GM18508 (cell line): ENCODE measurements at regions not wholly inside any gene's neighbourhood (a gene's known extent, or its start where the extent isn't known, plus 50 kb on each side); places are given as distances from the start of the nearest gene placed in this dataset.

Experiments
- ATAC-seq: cut with Tn5 transposase; IDR thresholded peaks from one replicate; pipeline ENCODE4 v1.9.1; 2021; ENCODE audit warnings: moderate number of reproducible peaks; ENCODE audit not compliant: insufficient read depth, unreplicated experiment

GRCh38 chr12:43102546-43103264, 449.3 kb downstream of the ADAMTS20 start:
- ATAC-seq = no peak

- no peak for ATAC-seq
These were observed 451.8 kb downstream of the ADAMTS20 start for GRCh38 chr12:43100231-43100630.

GRCh38 chr12:43099691-43100163, 452.3 kb downstream of the ADAMTS20 start:
- ATAC-seq = no peak

GRCh38 chr12:43098766-43099550, 453.0 kb downstream of the ADAMTS20 start:
- ATAC-seq = no peak

- no peak for ATAC-seq
These were observed 453.9 kb downstream of the ADAMTS20 start for GRCh38 chr12:43098071-43098470.

GRCh38 chr12:43097471-43097870, 454.5 kb downstream of the ADAMTS20 start:
- no peak for ATAC-seq

GRCh38 chr12:43095669-43096280, 456.2 kb downstream of the ADAMTS20 start:
- no peak for ATAC-seq

GRCh38 chr12:43094886-43095575, 457.0 kb downstream of the ADAMTS20 start:
- no peak for ATAC-seq

- no peak for ATAC-seq
These were observed 461.0 kb downstream of the ADAMTS20 start for GRCh38 chr12:43090981-43091380.

GRCh38 chr12:43087195-43088091, 464.6 kb downstream of the ADAMTS20 start:
- no peak for ATAC-seq

GRCh38 chr12:43079476-43079875, 472.5 kb downstream of the ADAMTS20 start:
- no peak for ATAC-seq

GRCh38 chr12:43078976-43079375, 473.0 kb downstream of the ADAMTS20 start:
- no peak for ATAC-seq

- no peak for ATAC-seq
These were observed 479.6 kb downstream of the ADAMTS20 start for GRCh38 chr12:43072431-43072830.

- no peak for ATAC-seq
These were observed 480.2 kb upstream of the PRICKLE1 start for GRCh38 chr12:43069768-43070221.

GRCh38 chr12:43066471-43066870, 476.9 kb upstream of the PRICKLE1 start:
- ATAC-seq = no peak

- ATAC-seq = no peak
These were observed 474.1 kb upstream of the PRICKLE1 start for GRCh38 chr12:43063650-43064049.

- ATAC-seq = no peak
These were observed 472.8 kb upstream of the PRICKLE1 start for GRCh38 chr12:43062201-43062895.

GRCh38 chr12:43060742-43061141, 471.2 kb upstream of the PRICKLE1 start:
- ATAC-seq = no peak

- no peak for ATAC-seq
These were observed 469.1 kb upstream of the PRICKLE1 start for GRCh38 chr12:43058616-43059015.
